HCT116 (cell line): ENCODE measurements at regions not wholly inside any gene's neighbourhood (a gene's known extent, or its start where the extent isn't known, plus 50 kb on each side); places are given as distances from the start of the nearest gene placed in this dataset.
"Not testable (repeated sequence)": the region's sequence is repeated elsewhere in the genome, so short reads cannot be mapped to it uniquely, and the experiment has no call there.

Source experiments
- ATAC-seq: fragments of 200-7000 bp; cut with Tn5 transposase; 2 replicates; pipeline ENCODE4 v1.9.1; 2020; ENCODE audit warnings: mild to moderate bottlenecking, moderate library complexity
- BruUV-seq: library from RNA; stranded (reverse); fragments of 400-500 nt; replicated peaks from 2 replicates; lab custom pipeline; 2021; lab: Mats Ljungman, UMichigan
- CTCF ChIA-PET: fragments of 300-600 bp; sonication (Branson Sonifier 250); formaldehyde crosslinking; loops from one replicate; lab custom pipeline; 2021; ENCODE audit warnings: antibody characterized with exemption; lab: Charles Lee
- POLR2A ChIA-PET: fragments of 300-600, 350-600 bp; sonication (Branson Sonifier 250); formaldehyde crosslinking; loops from one replicate; lab custom pipeline; 2021; ENCODE audit warnings: antibody characterized with exemption; lab: Charles Lee
- RAD21 ChIA-PET, 2 experiments: fragments of 300-600 bp; sonication (Branson Sonifier 250); formaldehyde crosslinking; loops; one replicate each; lab custom pipeline; 2023; ENCODE audit warnings: low total read pairs in 2 of 2; ENCODE audit not compliant: uncharacterized antibody in 2 of 2, unreplicated experiment in 2 of 2, low non-redundant PET in 1 of 2; lab: Charles Lee
- DNase-seq: peaks from one replicate; pipeline ENCODE4 v3.0.0-alpha.2; 2010; ENCODE audit warnings: low read depth, low spot score
- H2AFZ ChIP-seq: fragments of 200-600 bp; shearing (Covaris generic), sonication (generic); 2 replicates; pipeline ENCODE4 v1.6.1; 2017; ENCODE audit warnings: low read depth, mixed run types, mixed read lengths, antibody characterized with exemption, low read length; ENCODE audit not compliant: poor library complexity, severe bottlenecking
- H3K27ac ChIP-seq: 2 replicates; pipeline ENCODE4 v1.5.1; 2012; ENCODE audit warnings: low read depth, low read length
- H3K27me3 ChIP-seq: fragments of 200-600 bp; sonication (generic); 2 replicates; pipeline ENCODE4 v1.6.1; 2016; ENCODE audit warnings: mixed run types, low read length, mixed read lengths; ENCODE audit not compliant: insufficient read depth
- H3K36me3 ChIP-seq, 2 experiments: fragments of 200-500 bp in 1 of 2; fragments of 200-600 bp in 1 of 2; sonication (Bioruptor generic) in 1 of 2; sonication (generic) in 1 of 2; 2 replicates each; pipeline versions ENCODE4 v1.5.1 to v1.6.1; 2014 to 2016; ENCODE audit warnings: low read length in 2 of 2, inconsistent platforms in 1 of 2, mixed read lengths in 1 of 2, mixed run types in 1 of 2; ENCODE audit not compliant: insufficient read depth in 2 of 2, control insufficient read depth in 1 of 2
- H3K4me1 ChIP-seq, 2 experiments: fragments of 200-600 bp in 1 of 2; sonication (generic) in 1 of 2; 2 replicates each; pipeline versions ENCODE4 v1.5.1 to v1.6.1; 2012 to 2017; ENCODE audit warnings: low read length in 2 of 2, inconsistent platforms in 1 of 2, mild to moderate bottlenecking in 1 of 2, mixed read lengths in 1 of 2, mixed run types in 1 of 2, moderate library complexity in 1 of 2; ENCODE audit not compliant: insufficient read depth in 2 of 2, control insufficient read depth in 1 of 2
- H3K4me2 ChIP-seq: fragments of 200-600 bp; sonication (generic); 2 replicates; pipeline ENCODE4 v1.6.1; 2017; ENCODE audit warnings: mixed run types, low read length, mixed read lengths
- H3K4me3 ChIP-seq, 2 experiments: fragments of 200-600 bp in 1 of 2; sonication (generic) in 1 of 2; replicated peaks in 1 of 2; 2 replicates each; pipeline ENCODE4 v1.5.1; 2011 to 2016; ENCODE audit warnings: low read length in 2 of 2, control low read depth in 1 of 2, low read depth in 1 of 2, mild to moderate bottlenecking in 1 of 2, mixed read lengths in 1 of 2, mixed run types in 1 of 2
- H3K79me2 ChIP-seq: fragments of 200-600 bp; sonication (generic); 2 replicates; pipeline ENCODE4 v1.6.1; 2017; ENCODE audit warnings: mild to moderate bottlenecking, mixed run types, low read length, moderate library complexity, mixed read lengths; ENCODE audit not compliant: insufficient read depth
- H3K9ac ChIP-seq: fragments of 200-600 bp; sonication (generic); 2 replicates; pipeline ENCODE4 v1.6.1; 2016; ENCODE audit warnings: low read length, mixed read lengths
- H3K9me2 ChIP-seq: fragments of 200-600 bp; sonication (generic), shearing (Covaris generic); 2 replicates; pipeline ENCODE4 v1.6.1; 2017; ENCODE audit warnings: mixed run types, mild to moderate bottlenecking, moderate library complexity; ENCODE audit not compliant: insufficient read depth
- H3K9me3 ChIP-seq, 2 experiments: fragments of 200-500 bp in 1 of 2; fragments of 200-600 bp in 1 of 2; sonication (Bioruptor generic) in 1 of 2; sonication (generic) in 1 of 2; 2 replicates each; pipeline ENCODE4 v1.6.1; 2014 to 2017; ENCODE audit warnings: low read length in 2 of 2, mixed read lengths in 2 of 2, inconsistent platforms in 1 of 2, low read depth in 1 of 2, mild to moderate bottlenecking in 1 of 2, mixed run types in 1 of 2, moderate library complexity in 1 of 2; ENCODE audit not compliant: control insufficient read depth in 1 of 2, insufficient read depth in 1 of 2
- H4K20me1 ChIP-seq: fragments of 200-600 bp; sonication (generic), shearing (Covaris generic); 2 replicates; pipeline ENCODE4 v1.6.1; 2017; ENCODE audit warnings: mixed run types, mild to moderate bottlenecking, moderate library complexity; ENCODE audit not compliant: insufficient read depth
- CBX3 ChIP-seq: IDR thresholded peaks from 2 replicates; pipeline ENCODE4 v1.6.1; 2012; ENCODE audit warnings: low read depth
- CEBPB ChIP-seq: IDR thresholded peaks from 2 replicates; pipeline ENCODE4 v1.6.1; 2012; ENCODE audit warnings: low read depth
- EZH2 ChIP-seq: fragments of 200-600 bp; sonication (generic); IDR thresholded peaks from 2 replicates; pipeline ENCODE4 v1.6.1; 2017; ENCODE audit warnings: antibody characterized with exemption, mixed run types
- JUND ChIP-seq: IDR thresholded peaks from 2 replicates; pipeline ENCODE4 v1.6.1; 2012
- POLR2A ChIP-seq: IDR thresholded peaks from 2 replicates; pipeline ENCODE4 v1.7.0; 2011; ENCODE audit warnings: borderline replicate concordance; ENCODE audit not compliant: insufficient read depth, insufficient read length; ENCODE audit errors: extremely low read depth
- POLR2AphosphoS5 ChIP-seq: IDR thresholded peaks from 2 replicates; pipeline ENCODE4 v1.6.1; 2011; ENCODE audit warnings: mild to moderate bottlenecking, low read depth, low read length, moderate library complexity
- RAD21 ChIP-seq: IDR thresholded peaks from 2 replicates; pipeline ENCODE4 v1.6.1; 2012; ENCODE audit warnings: low read depth, mild to moderate bottlenecking
- SIN3A ChIP-seq: IDR thresholded peaks from 2 replicates; pipeline ENCODE4 v1.6.1; 2012; ENCODE audit warnings: low read depth
- SRF ChIP-seq: IDR thresholded peaks from 2 replicates; pipeline ENCODE4 v1.6.1; 2012; ENCODE audit warnings: low read depth
- TCF7L2 ChIP-seq: IDR thresholded peaks from 2 replicates; pipeline ENCODE4 v1.7.0; 2011; ENCODE audit warnings: borderline replicate concordance, inconsistent platforms; ENCODE audit not compliant: insufficient read depth, insufficient read length; ENCODE audit errors: extremely low read depth
- YY1 ChIP-seq: IDR thresholded peaks from 2 replicates; pipeline ENCODE4 v1.6.1; 2011; ENCODE audit warnings: low read length, low read depth, moderate library complexity, mild to moderate bottlenecking; ENCODE audit not compliant: insufficient replicate concordance; ENCODE audit errors: extremely low read depth
- ZFX ChIP-seq: fragments of 450-650 bp; IDR thresholded peaks from 2 replicates; pipeline ENCODE4 v1.6.1; 2017
- ZNF274 ChIP-seq: fragments of 200-500 bp; sonication (Bioruptor generic); IDR thresholded peaks from 2 replicates; pipeline ENCODE4 v1.6.1; 2014; ENCODE audit warnings: mild to moderate bottlenecking, low read depth, low read length, inconsistent platforms
- intact Hi-C: fragments of 100-400 bp; cut with micrococcal nuclease; formaldehyde crosslinking; loops from 2 replicates; pipeline ENCODE4 v1.10.0; 2022
- TF ChIP-seq, protein P1 (sequence below), 3 experiments: fragments of 200-600 bp in 1 of 3; sonication (generic) in 1 of 3; IDR thresholded peaks in 2 of 3; conservative IDR thresholded peaks in 1 of 3; 2 replicates each; pipeline ENCODE4 v1.5.1; 2012 to 2017; ENCODE audit warnings: low read depth in 2 of 3, low read length in 2 of 3, antibody characterized with exemption in 1 of 3, borderline replicate concordance in 1 of 3, control low read depth in 1 of 3, mild to moderate bottlenecking in 1 of 3, mixed read lengths in 1 of 3, mixed run types in 1 of 3, moderate library complexity in 1 of 3; ENCODE audit not compliant: insufficient read depth in 1 of 3
- TF ChIP-seq, protein P2 (sequence below): IDR thresholded peaks from 2 replicates; pipeline ENCODE4 v1.6.1; 2012
- TF ChIP-seq, protein P3 (sequence below): IDR thresholded peaks from 2 replicates; pipeline ENCODE4 v1.6.1; 2011; ENCODE audit warnings: mild to moderate bottlenecking, low read length, moderate library complexity; ENCODE audit not compliant: insufficient replicate concordance; ENCODE audit errors: extremely low read depth

DNA sequence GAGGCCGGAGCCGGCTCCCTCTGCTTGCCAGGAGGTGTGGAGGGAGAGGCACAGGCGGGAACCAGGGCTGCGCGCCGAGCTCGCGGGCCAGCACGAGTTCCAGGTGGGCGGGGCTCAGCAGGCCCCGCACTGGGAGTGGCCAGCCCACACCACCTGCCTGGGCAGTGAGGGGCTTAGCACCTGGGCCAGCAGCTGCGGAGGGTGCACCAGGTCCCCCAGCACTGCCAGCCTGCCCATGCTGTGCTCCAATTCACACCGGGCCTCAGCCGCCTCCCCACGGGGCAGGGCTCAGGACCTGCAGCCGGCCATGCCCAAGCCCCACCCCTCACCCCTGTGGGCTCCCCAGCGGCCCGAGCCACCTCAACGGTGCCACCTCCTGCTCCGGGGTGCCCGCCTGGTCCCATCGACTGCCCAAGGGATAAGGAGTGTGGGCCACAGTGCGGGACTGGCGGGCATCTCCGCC is 72.4 kb upstream of the PPP2R5C start:
- no peaks in the 10 kb centered on the region for H3K27me3 ChIP-seq
- H4K20me1 ChIP-seq = no peaks in the 10 kb centered on the region
- no peaks in the 10 kb centered on the region for H3K36me3 ChIP-seq
- H3K4me2 ChIP-seq = no peak overlapping the region
- TF ChIP-seq YY1 = no peak
- TF ChIP-seq POLR2AphosphoS5 = no peak
- TF ChIP-seq CEBPB = no peak
- no peak for TF ChIP-seq SRF
- TF ChIP-seq, protein P1, sequence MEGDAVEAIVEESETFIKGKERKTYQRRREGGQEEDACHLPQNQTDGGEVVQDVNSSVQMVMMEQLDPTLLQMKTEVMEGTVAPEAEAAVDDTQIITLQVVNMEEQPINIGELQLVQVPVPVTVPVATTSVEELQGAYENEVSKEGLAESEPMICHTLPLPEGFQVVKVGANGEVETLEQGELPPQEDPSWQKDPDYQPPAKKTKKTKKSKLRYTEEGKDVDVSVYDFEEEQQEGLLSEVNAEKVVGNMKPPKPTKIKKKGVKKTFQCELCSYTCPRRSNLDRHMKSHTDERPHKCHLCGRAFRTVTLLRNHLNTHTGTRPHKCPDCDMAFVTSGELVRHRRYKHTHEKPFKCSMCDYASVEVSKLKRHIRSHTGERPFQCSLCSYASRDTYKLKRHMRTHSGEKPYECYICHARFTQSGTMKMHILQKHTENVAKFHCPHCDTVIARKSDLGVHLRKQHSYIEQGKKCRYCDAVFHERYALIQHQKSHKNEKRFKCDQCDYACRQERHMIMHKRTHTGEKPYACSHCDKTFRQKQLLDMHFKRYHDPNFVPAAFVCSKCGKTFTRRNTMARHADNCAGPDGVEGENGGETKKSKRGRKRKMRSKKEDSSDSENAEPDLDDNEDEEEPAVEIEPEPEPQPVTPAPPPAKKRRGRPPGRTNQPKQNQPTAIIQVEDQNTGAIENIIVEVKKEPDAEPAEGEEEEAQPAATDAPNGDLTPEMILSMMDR (IDR thresholded peaks at IDR 0.05 in 2 of 3, conservative IDR thresholded peaks at IDR 0.05 in 1 of 3; ENCODE audit: borderline replicate concordance in 1 of 3, insufficient read depth in 1 of 3, low read depth in 2 of 3, low read length in 2 of 3) = no peak
- TF ChIP-seq, protein P2, sequence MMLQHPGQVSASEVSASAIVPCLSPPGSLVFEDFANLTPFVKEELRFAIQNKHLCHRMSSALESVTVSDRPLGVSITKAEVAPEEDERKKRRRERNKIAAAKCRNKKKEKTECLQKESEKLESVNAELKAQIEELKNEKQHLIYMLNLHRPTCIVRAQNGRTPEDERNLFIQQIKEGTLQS = no peak
- no peak for TF ChIP-seq RAD21
- TF ChIP-seq ZNF274 = no peak
- TF ChIP-seq SIN3A = no peak
- no peak for TF ChIP-seq TCF7L2
- no peak for TF ChIP-seq ZFX
- no peak for TF ChIP-seq POLR2A
- no peak for TF ChIP-seq JUND
- TF ChIP-seq CBX3 = no peak
- TF ChIP-seq, protein P3, sequence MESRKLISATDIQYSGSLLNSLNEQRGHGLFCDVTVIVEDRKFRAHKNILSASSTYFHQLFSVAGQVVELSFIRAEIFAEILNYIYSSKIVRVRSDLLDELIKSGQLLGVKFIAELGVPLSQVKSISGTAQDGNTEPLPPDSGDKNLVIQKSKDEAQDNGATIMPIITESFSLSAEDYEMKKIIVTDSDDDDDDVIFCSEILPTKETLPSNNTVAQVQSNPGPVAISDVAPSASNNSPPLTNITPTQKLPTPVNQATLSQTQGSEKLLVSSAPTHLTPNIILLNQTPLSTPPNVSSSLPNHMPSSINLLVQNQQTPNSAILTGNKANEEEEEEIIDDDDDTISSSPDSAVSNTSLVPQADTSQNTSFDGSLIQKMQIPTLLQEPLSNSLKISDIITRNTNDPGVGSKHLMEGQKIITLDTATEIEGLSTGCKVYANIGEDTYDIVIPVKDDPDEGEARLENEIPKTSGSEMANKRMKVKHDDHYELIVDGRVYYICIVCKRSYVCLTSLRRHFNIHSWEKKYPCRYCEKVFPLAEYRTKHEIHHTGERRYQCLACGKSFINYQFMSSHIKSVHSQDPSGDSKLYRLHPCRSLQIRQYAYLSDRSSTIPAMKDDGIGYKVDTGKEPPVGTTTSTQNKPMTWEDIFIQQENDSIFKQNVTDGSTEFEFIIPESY = no peak
- TF ChIP-seq EZH2 = no peak
- no peak overlapping the region for H2AFZ ChIP-seq
- H3K4me1 ChIP-seq = no peaks in the 10 kb centered on the region
- no peak for ATAC-seq
- intact Hi-C loops = no loop called here
- H3K4me3 ChIP-seq = no peak overlapping the region
- H3K79me2 ChIP-seq = no peaks in the 10 kb centered on the region
- ChIA-PET CTCF (interaction anchor here (0.6 kb wide), 1 partner anchor 22 kb away, joined by 3 read pairs; no protein-coding TSS in a partner anchor), RAD21 (no interaction called here), POLR2A (no interaction called here)
- no peak overlapping the region for H3K9ac ChIP-seq
- BruUV-seq = no TSS peak
- DNase-seq = no peak
- no peak overlapping the region for H3K27ac ChIP-seq
- no peaks in the 10 kb centered on the region for H3K9me3 ChIP-seq
- H3K9me2 ChIP-seq = no peaks in the 10 kb centered on the region

DNA sequence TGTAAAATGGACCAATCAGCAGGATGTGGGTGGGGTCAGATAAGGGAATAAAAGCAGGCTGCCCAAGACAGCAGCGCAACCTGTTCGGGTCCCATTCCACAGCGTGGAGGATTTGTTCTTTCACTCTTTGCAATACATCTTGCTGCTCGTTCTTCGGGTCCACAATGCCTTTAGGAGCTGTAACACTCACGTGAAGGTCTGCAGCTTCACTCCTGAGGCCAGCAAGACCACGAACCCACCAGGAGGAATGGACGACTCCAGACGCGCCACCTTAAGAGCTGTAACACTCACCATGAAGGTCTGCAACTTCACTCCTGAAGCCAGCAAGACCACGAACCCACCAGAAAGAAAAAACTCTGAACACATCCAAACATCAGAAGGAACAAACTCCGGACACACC is 71.5 kb upstream of the PPP2R5C start:
- H3K4me1 ChIP-seq, intact Hi-C loops, H3K27ac ChIP-seq, H2AFZ ChIP-seq, H3K79me2 ChIP-seq, H3K27me3 ChIP-seq, H4K20me1 ChIP-seq, H3K36me3 ChIP-seq, H3K9ac ChIP-seq, BruUV-seq, ATAC-seq, POLR2A ChIA-PET, H3K9me2 ChIP-seq, H3K4me3 ChIP-seq, H3K4me2 ChIP-seq, H3K9me3 ChIP-seq, CTCF ChIA-PET, RAD21 ChIA-PET, DNase-seq: not testable (repeated sequence)
